ENCODE measurements at regions not wholly inside any gene's neighbourhood (a gene's known extent, or its start where the extent isn't known, plus 50 kb on each side); places are given as distances from the start of the nearest gene placed in this dataset.

GRCh38 chr19:28632371-28633080 is 580.4 kb downstream of the UQCRFS1 start:
- TF ChIP-seq CTCF (conservative IDR thresholded peaks at IDR 0.05; ENCODE audit: low read length) (no peak), EZH2phosphoT487 (IDR thresholded peaks at IDR 0.05; ENCODE audit: borderline replicate concordance) (no peak)

Data from Loucy (cell line).